ENCODE measurements at regions not wholly inside any gene's neighbourhood (a gene's known extent, or its start where the extent isn't known, plus 50 kb on each side); places are given as distances from the start of the nearest gene placed in this dataset.

- DNase-seq (ENCODE audit: low read depth in 2 of 2): no peak
Observed at GRCh38 chr5:63727583-63727982, 234.7 kb downstream of the HTR1A start.

- no peak for DNase-seq (ENCODE audit: low read depth in 2 of 2)
Observed at GRCh38 chr5:63726496-63726895, 235.7 kb downstream of the HTR1A start.

GRCh38 chr5:63719147-63719546, 243.1 kb downstream of the HTR1A start:
- DNase-seq (ENCODE audit: low read depth in 2 of 2): no peak

- no peak for DNase-seq (ENCODE audit: low read depth in 2 of 2)
Observed at GRCh38 chr5:63700241-63700640, 262.0 kb downstream of the HTR1A start.

- no peak for DNase-seq (ENCODE audit: low read depth in 2 of 2)
Observed at GRCh38 chr5:63697811-63698210, 264.4 kb downstream of the HTR1A start.

GRCh38 chr5:63690546-63690945, 271.7 kb downstream of the HTR1A start:
- no peak for DNase-seq (ENCODE audit: low read depth in 2 of 2)

GRCh38 chr5:63687854-63688516, 274.3 kb downstream of the HTR1A start:
- DNase-seq (ENCODE audit: low read depth in 2 of 2): no peak

GRCh38 chr5:63686938-63687337, 275.3 kb downstream of the HTR1A start:
- DNase-seq (ENCODE audit: low read depth in 2 of 2): no peak

- DNase-seq (ENCODE audit: low read depth in 2 of 2): no peak
Observed at GRCh38 chr5:63686181-63686580, 276.1 kb downstream of the HTR1A start.

- DNase-seq (ENCODE audit: low read depth in 2 of 2): no peak
Observed at GRCh38 chr5:63685454-63685853, 276.8 kb downstream of the HTR1A start.

- no peak for DNase-seq (ENCODE audit: low read depth in 2 of 2)
Observed at GRCh38 chr5:63674881-63675280, 287.4 kb downstream of the HTR1A start.

GRCh38 chr5:63655043-63655442, 307.2 kb downstream of the HTR1A start:
- DNase-seq (ENCODE audit: low read depth in 2 of 2): no peak

GRCh38 chr5:63650581-63650980, 311.7 kb downstream of the HTR1A start:
- DNase-seq (ENCODE audit: low read depth in 2 of 2): no peak

GRCh38 chr5:63648376-63648775, 313.9 kb downstream of the HTR1A start:
- no peak for DNase-seq (ENCODE audit: low read depth in 2 of 2)

- no peak for DNase-seq (ENCODE audit: low read depth in 2 of 2)
Observed at GRCh38 chr5:63629951-63630630, 332.2 kb downstream of the HTR1A start.

- no peak for DNase-seq (ENCODE audit: low read depth in 2 of 2)
Observed at GRCh38 chr5:63613442-63613841, 348.8 kb downstream of the HTR1A start.

- no peak for DNase-seq (ENCODE audit: low read depth in 2 of 2)
Observed at GRCh38 chr5:63603996-63604395, 358.2 kb downstream of the HTR1A start.

GRCh38 chr5:63602971-63603370, 359.3 kb downstream of the HTR1A start:
- DNase-seq (ENCODE audit: low read depth in 2 of 2): no peak

GRCh38 chr5:63596254-63596653, 366.0 kb downstream of the HTR1A start:
- no peak for DNase-seq (ENCODE audit: low read depth in 2 of 2)

- DNase-seq (ENCODE audit: low read depth in 2 of 2): no peak
Observed at GRCh38 chr5:63573380-63573779, 388.9 kb downstream of the HTR1A start.

- DNase-seq (ENCODE audit: low read depth in 2 of 2): no peak
Observed at GRCh38 chr5:63572740-63573139, 389.5 kb downstream of the HTR1A start.

GRCh38 chr5:63570752-63571151, 391.5 kb downstream of the HTR1A start:
- DNase-seq (ENCODE audit: low read depth in 2 of 2): no peak

- DNase-seq (ENCODE audit: low read depth in 2 of 2): no peak
Observed at GRCh38 chr5:63564789-63565188, 397.5 kb downstream of the HTR1A start.

Data from stimulated activated CD8-positive, alpha-beta memory T cell treated with anti-CD3 and anti-CD28 coated beads, Interleukin-2, amount 100 ng/mL, for 48 hours (primary cell).